HG03066 (cell line): ENCODE measurements at regions not wholly inside any gene's neighbourhood (a gene's known extent, or its start where the extent isn't known, plus 50 kb on each side); places are given as distances from the start of the nearest gene placed in this dataset.

ENCODE experiments used
- ATAC-seq: cut with Tn5 transposase; IDR thresholded peaks from one replicate; pipeline ENCODE4 v1.9.1; 2021; ENCODE audit warnings: low read depth; ENCODE audit not compliant: unreplicated experiment

- ATAC-seq: no peak
Observed at GRCh38 chr17:77697480-77698400, 260.8 kb upstream of the TNRC6C start.

DNA sequence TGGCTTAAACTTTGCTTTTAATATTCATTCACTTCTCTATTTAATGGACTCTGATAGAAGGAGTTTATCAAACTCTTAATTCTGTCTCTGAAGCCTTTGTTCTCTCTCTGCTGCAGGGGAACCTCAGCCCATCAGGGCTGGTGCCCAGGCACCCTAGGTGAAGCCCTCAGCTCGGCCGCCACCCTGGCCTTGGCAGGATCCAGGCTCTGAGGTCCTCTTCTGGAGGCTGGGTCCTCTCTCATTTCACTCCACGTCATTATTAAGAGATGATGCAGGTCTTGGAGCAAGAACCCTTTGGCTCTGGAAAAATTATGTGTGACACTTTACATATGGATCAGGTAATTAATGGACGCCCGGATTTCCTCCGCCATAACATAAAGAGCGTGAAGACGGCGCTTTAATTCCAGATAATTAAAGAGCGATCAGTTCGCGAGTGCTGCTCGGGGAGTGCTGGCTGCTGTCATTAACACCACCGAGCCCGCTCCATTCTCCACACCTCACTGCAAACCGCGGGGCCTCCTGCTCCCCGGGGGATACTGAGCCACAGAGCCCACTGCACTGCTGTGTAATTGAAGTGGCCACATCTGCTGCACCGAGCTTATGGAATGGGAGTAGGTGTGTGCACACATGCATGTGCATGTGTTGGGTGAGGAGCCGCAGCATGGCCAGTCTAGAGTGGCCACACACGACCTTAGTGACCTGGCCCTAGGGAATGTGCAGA lies 259.4 kb upstream of the TNRC6C start:
- ATAC-seq: no peak

DNA sequence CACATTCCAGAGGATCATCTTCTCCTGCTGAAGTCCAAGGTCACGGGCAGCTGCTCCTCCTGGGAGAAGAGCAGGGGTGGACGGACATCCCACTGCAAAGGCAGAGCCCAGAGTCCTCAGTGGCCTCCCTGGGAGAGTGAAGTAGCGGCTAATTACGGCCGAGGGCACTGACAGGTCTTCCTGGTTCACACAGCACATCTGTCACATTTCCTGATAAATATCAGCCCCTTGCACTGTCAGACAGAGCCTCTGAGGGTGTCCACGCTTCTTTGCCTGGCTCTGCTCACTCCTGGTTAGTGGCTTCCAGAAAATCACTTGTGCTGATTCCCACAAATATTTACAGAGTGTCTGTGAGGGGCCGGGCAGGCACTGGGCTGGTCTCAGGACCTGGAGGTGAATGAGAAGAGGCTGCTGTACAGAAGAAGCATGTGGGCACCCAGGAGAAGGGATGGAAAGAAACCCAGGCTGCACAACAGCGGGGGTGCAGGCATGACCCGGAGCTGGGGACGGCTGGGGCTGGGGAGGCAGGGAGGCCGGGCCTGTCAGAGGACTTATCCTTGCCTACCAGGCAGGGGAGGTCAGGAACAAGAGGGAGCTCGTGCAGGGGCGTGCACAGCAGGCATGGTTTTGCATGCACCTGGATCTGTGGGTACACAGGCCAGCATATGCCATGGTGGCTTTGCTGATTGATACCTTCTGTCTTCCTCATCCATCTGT lies 258.2 kb upstream of the TNRC6C start:
- no peak for ATAC-seq

DNA sequence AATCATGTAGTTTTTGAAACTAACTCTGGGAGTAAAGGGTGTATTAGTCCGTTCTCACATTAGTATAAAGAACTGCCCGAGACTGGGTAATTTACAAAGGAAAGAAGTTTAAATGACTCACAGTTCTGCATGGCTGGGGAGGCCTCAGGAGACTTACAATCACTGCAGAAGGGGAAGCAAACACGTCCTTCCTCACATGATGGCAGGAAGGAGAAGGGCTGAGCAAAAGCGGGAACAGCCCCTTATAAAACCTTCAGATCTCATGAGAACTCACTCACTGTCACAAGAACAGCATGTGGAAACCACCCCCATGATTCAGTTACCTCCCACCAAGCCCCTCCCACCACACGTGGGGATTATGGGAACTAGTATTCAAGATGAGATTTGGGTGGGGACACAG lies 256.5 kb upstream of the TNRC6C start:
- ATAC-seq: no peak

DNA sequence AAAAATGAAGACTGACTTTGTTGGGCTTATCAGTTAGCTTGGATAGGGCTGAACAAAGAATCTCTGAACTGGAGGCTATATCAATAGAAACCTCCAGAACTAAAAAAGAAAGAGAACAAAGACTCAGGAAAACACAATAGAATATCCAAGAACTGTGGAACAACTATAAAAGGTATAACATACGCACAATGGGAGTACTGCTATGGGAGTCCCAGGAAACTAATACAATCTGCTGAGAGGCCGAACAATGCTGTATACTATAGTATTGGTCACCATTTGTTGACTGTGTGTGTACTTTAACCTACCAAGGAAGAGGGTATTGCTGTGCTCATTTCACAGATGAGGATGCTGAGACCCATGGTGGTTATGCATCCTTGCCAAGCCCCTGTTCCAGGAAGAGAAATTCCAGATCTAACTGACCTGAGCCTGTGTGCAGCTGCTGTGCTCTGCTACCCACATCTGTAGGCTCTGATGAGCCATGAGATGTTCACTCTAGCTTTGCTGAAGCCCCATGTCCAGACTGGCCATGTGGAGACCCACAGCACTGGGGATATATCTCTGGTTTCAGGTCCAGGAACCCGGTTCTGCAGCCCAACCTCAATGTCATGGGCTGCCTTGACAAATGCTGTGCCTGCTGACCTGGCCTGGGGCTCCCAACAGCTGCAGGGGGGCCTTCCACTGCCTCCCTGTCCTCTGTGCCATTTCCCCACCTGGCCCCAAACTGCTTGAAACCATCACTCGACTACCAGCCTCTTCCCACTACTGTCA lies 254.3 kb upstream of the TNRC6C start:
- ATAC-seq: no peak

GRCh38 chr17:77706938-77707337 lies 251.6 kb upstream of the TNRC6C start:
- ATAC-seq: no peak

DNA sequence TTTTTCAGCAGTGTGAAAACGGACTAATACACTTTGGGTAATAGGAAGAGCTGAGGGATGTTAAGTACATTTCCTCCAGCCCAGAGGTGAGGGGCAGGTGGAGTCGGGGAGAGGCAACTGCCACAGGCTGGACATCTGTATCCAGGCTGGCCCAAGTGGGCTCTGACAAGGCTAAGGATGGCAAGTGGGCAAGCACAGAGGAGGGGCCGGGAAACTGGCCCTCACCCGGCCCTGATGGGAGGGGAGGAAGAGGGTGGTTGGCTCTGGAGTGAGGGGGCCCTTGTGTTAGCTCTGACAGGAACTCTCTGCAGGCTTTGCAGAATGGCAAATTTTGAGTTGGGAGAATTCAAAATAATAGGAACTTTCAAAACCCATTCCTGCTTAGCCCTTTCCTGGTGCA lies 251.0 kb upstream of the TNRC6C start:
- ATAC-seq: no peak

DNA sequence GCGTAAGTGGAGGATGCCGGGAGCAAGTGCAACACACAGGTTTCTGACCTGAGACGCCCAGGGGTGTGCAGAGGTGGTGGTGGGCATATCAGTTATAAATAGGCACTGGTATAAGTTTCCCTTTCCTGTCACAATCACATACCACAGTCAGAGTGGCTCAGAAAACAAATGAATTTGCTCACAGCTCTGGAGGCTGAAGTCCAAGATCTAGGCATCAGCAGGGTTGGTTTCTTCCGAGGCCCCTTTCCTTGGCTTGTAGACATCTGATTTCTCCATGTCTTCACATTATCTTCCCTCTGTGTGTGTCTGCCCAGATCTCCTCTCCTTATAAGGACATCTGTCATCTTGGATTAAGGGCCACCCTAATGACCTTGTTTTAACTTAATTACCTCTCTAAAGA lies 250.5 kb upstream of the TNRC6C start:
- no peak for ATAC-seq

DNA sequence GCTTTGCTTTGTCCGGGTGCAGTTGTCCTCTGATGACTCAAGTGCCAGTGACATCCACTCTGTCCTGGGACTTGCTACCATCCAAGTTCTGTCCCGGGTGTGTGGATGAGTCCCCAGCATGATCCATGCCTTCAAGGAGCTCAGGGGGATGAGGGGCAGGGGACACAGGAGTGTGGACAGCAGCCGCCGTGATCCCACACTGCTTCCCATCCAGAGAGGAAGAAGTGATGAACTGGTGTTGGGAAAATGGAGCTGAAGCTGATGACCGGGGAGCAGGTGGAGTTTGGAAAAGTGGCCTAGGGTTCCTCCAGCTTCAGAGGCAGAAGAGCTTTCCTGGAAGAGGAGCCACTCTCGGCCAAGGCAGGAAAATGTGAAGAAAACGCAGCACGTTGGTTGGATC lies 249.6 kb upstream of the TNRC6C start:
- ATAC-seq: no peak

DNA sequence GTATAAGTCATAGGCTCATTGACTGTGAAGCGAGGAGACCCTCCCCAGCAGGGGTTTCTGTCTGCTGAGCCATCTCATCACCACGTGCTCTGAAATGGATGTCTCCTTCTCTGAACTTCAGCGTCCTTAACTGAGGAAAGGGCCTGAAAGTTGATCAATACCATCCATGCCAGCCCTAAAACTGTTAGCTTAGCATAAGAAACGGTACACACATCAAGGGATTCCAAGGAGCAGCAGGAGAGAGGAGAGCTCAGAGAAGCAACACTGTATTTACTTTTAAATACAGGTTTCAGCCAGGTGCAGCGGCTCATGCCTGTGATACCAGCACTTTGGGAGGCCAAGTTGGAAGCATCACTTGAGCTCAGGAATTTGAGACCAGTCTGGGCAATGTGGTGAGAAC lies 248.9 kb upstream of the TNRC6C start:
- ATAC-seq: no peak

GRCh38 chr17:77712578-77712977 lies 245.9 kb upstream of the TNRC6C start:
- ATAC-seq: no peak

DNA sequence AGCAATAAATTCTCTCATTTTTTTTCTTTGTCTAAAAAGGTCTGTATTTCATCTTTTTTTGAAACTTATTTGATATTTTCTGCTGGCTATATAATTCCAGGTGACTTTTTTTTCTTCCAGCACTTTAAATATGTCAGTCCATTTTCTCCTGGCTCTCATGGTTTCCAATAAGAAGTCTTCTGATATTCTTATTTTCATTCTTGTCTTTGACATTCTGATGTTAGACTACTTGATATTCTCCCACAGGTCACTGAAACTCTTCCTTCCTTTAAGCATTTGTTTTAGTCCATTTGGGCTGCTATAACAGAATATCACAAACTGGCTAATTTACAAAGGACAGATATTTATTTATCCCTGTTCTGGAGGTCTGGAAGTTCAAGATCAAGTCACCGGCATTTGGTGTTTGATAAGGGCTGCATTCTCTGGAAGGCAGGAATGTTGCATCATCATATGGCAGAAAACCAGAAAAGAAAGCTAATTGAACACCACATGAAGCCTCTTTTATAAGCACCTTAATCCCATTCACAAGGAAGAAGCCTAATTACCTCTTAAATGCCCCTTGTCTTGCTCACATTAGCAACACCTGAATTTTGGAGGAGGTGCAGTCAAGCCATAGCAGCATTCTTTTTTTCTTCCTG lies 242.1 kb upstream of the TNRC6C start:
- ATAC-seq: no peak

DNA sequence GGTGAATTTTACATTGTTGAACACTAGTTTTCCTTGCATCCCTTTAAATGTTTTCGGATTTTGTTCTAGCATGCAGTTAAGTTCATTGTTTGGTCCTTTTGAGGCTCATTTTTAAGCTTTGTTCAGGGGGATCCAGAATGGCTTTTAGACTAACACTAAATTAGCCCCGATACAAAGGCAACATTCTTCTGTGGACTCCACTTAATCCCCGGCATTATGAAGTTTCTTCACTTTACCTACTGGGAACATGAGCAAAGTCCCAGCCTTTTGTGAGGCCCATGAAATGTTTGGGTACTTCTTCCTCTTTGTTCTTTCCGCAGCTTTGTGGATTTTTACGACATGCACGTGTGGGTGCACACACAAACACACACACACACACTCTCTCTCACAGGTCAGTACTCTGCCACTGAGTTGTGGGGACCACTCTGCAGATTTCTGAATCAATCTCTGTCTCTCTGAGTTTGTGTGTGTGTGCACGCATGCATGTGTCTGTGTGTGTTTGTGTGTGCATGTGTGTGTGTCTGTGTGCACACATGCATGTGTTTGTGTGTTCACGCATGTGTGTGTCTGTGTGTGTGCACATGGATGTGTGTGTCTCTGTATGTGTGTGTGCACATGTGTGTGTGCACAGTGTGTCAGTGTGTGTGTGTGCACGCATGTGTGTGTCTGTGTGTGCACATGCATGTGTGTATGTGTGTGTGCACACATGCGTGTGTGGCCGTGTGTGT lies 240.4 kb upstream of the TNRC6C start:
- ATAC-seq: no peak

DNA sequence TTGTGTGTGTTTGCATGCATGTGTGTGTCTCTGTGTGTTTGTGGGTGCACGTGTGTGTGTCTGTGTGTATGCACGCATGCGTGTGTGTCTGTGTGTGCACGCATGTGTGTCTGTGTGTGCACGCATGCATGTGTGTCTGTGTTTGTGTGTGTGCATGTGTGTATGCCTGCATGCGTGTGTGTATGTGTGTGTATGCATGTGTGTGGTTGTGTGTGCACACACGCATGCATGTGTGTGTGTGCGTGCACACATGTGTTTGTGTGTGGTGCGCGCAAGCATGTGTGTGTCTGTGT lies 239.9 kb upstream of the TNRC6C start:
- no peak for ATAC-seq

GRCh38 chr17:77719806-77720205 lies 238.7 kb upstream of the TNRC6C start:
- ATAC-seq: no peak

DNA sequence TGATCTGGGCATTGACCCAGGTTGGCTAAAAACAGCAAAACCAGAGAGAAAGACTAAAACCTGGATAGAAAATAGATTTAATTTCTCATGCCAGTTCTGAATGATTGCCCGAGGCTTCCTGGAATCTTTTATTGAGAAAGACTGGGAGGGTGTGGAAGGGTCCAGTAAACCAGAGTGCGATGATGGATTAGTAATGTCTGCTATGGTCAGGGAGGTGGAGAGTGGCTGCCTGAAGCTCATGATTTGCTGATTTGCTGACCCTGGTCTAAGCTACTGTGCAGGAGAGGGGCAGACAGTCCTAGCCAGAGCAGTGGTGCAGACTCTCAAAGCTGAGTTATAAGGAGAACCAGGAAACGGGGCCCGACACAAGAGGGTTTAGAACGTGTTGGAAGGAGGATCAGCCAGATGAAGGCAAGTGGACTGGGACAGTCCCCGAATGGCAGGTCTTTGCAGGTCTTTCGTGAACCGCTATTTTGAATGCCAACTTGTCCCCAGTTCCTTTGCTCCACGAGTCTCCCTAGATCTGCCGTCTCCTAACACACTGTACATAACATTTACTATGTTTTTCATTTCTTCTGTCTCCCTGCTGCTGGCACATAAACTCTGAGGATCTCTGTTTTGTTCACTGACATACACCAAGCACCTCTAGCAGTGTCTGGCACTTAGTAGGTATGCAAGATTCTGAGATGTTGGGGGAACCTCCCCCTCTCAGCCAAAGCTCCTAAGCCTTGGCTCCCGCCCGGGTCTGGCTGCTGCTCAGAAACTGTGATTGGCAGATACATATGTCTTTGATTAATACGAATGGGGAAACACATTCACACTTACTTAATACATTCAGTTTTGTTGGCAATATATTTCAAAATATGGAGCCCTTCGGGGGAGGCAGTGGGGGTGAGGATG lies 237.3 kb upstream of the TNRC6C start:
- ATAC-seq: no peak

DNA sequence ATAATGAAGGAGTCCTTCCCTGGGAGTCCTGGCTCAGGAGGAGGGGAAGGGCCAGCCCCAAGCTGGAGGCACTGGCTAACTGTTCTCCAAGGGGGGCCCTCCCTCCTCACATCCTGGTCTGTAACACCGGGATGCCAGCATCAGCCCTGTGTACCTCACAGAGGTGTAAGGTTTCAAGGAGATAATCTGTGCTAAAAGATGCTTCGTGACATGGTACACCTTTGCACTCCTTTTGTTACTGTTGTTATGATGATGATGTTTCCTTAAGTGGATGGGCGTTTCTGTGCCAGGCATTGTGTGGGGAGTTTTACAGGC lies 236.7 kb upstream of the TNRC6C start:
- no peak for ATAC-seq

DNA sequence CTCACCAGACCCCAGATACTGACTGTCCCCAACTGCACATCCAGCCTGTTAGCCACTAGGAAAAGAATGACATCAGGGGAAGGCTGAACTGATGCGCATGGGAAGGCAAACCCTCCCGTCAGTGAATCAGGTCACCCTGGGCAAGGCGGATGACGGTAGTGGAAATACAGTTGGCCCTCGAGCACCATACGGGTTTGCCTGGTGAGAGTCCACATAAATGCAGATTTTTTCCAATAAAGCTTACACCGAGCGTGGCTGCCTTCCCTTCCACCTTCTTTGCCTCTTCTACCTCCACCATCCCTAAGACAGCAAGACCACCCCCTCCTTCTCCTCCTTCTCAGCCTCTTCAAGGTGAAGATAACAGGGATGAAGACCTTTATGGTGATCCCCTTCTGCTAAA lies 236.1 kb upstream of the TNRC6C start:
- ATAC-seq: no peak
